Thyroid gland (tissue), 4 donors: ENCODE measurements at regions not wholly inside any gene's neighbourhood (a gene's known extent, or its start where the extent isn't known, plus 50 kb on each side); places are given as distances from the start of the nearest gene placed in this dataset.

Source experiments
- DNase-seq, 2 donors: peaks; one replicate each; pipeline ENCODE4 v3.0.0-alpha.2; 2019
- H3K27ac ChIP-seq, 3 donors: fragments of 200-600 bp; sonication (generic); 1 replicate in 2 of 3; 2 replicates in 1 of 3; pipeline ENCODE4 v1.5.1; 2016 to 2019; ENCODE audit warnings: mild to moderate bottlenecking in 1 of 3, moderate library complexity in 1 of 3
- H3K27me3 ChIP-seq: fragments of 200-600 bp; sonication (generic); one replicate; pipeline ENCODE4 v1.5.1; 2019
- H3K36me3 ChIP-seq, 2 donors: fragments of 200-600 bp; sonication (generic); one replicate each; pipeline ENCODE4 v1.5.1; 2016 to 2019
- H3K4me1 ChIP-seq, 2 donors: fragments of 200-600 bp; sonication (generic); one replicate each; pipeline ENCODE4 v1.5.1; 2017 to 2019
- H3K4me3 ChIP-seq, 3 donors: fragments of 200-600 bp; sonication (generic); replicated peaks in 1 of 3; 1 replicate in 2 of 3; 2 replicates in 1 of 3; pipeline ENCODE4 v1.5.1; 2016; ENCODE audit warnings: mild to moderate bottlenecking in 1 of 3
- H3K9me3 ChIP-seq: fragments of 200-600 bp; sonication (generic); one replicate; pipeline ENCODE4 v1.5.1; 2017
- CTCF ChIP-seq, 6 experiments: fragments of 200-600 bp in 3 of 6; fragments of 450-650 bp in 3 of 6; sonication (generic) in 3 of 6; IDR thresholded peaks; one replicate each; pipeline ENCODE4 v1.5.1; 2016 to 2019; ENCODE audit warnings: antibody characterized with exemption in 6 of 6, mild to moderate bottlenecking in 2 of 6, inconsistent platforms in 1 of 6, moderate library complexity in 1 of 6
- POLR2A ChIP-seq, 2 donors: fragments of 450-650 bp; IDR thresholded peaks; one replicate each; pipeline ENCODE4 v1.6.1; 2017; ENCODE audit warnings: antibody characterized with exemption in 2 of 2, mild to moderate bottlenecking in 2 of 2, moderate library complexity in 1 of 2
- WGBS, 2 donors: methylation state at CpG; one replicate each; pipeline ENCODE4 v1.1.5; 2017; 5-methylcytosine and 5-hydroxymethylcytosine counted together
- intact Hi-C: fragments of 100-400 bp; cut with DNase I; formaldehyde crosslinking; loops from one replicate; pipeline ENCODE4 v1.15.1; 2023

DNA sequence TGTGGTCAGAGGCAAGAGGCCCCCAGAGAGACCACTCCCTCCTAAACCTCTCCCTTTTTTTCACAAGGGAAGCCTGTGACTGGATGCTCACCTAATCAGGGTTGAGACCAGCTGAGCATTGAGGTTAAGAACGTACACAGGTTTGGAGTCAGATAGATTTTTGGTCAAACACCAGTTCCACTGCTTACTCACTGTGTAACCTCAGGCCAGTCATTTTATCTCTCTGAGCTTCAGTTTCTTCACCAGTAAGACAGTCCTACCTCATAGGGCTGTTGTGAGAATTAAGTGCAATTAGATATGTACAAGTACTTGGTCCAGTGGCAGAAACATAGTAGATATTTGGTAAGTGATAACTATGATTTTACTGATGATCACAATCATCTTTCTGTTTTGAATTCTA lies 256.8 kb downstream of the CDK5RAP2 start:
- TF ChIP-seq POLR2A (IDR thresholded peaks at IDR 0.05) (no peak), CTCF (IDR thresholded peaks at IDR 0.05) (no peak)
- 79 to 95% methylated on average over 1 of the region's 1 CpG for WGBS, 2 donors
- no peaks in the 10 kb centered on the region for H3K4me1 ChIP-seq
- no peaks in the 10 kb centered on the region for H3K36me3 ChIP-seq
- H3K27ac ChIP-seq: no peak overlapping the region
- H3K27me3 ChIP-seq: no peaks in the 10 kb centered on the region
- no peaks in the 10 kb centered on the region for H3K9me3 ChIP-seq
- DNase-seq: no peak
- H3K4me3 ChIP-seq: no peak overlapping the region
- intact Hi-C loops: no loop called here

DNA sequence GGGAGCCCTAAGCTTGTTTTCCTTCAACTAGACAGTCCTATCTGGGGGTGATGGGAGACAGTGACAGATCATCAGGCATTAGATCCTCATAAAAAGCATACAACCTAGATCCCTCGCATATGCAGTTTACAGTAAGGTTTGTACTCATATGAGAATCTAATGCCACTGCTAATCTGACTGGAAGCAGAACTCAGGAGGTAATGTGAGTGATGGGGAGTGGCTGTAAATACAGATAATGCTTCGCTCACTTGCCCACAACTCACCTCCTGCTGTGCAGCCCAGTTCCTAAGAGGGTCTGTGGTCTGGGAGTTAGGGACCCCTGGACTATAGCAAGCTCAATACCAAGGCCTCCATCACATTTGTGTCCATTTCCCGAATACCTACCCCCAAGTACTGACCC lies 260.5 kb downstream of the CDK5RAP2 start:
- TF ChIP-seq CTCF (IDR thresholded peaks at IDR 0.05) (no peak), POLR2A (IDR thresholded peaks at IDR 0.05) (no peak)
- Histone ChIP-seq H3K27me3 (no peaks in the 10 kb centered on the region), H3K4me3 (no peak overlapping the region), H3K27ac (no peak overlapping the region), H3K36me3 (no peaks in the 10 kb centered on the region), H3K4me1 (no peaks in the 10 kb centered on the region), H3K9me3 (no peaks in the 10 kb centered on the region)
- intact Hi-C loops: no loop called here
- WGBS, 2 donors: 81 to 85% methylated on average over 3 of the region's 3 CpGs
- no peak for DNase-seq

- TF ChIP-seq CTCF (IDR thresholded peaks at IDR 0.05) (no peak), POLR2A (IDR thresholded peaks at IDR 0.05) (no peak)
- no peaks in the 10 kb centered on the region for H3K4me1 ChIP-seq
- no peaks in the 10 kb centered on the region for H3K27me3 ChIP-seq
- H3K36me3 ChIP-seq: no peaks in the 10 kb centered on the region
- no peaks in the 10 kb centered on the region for H3K9me3 ChIP-seq
- 76 to 87% methylated on average over 3 of the region's 3 CpGs for WGBS, 2 donors
- H3K27ac ChIP-seq: no peak overlapping the region
- no peak overlapping the region for H3K4me3 ChIP-seq
- DNase-seq: no peak
- intact Hi-C loops: no loop called here
Observed at GRCh38 chr9:120315154-120315553, 264.8 kb downstream of the CDK5RAP2 start.

DNA sequence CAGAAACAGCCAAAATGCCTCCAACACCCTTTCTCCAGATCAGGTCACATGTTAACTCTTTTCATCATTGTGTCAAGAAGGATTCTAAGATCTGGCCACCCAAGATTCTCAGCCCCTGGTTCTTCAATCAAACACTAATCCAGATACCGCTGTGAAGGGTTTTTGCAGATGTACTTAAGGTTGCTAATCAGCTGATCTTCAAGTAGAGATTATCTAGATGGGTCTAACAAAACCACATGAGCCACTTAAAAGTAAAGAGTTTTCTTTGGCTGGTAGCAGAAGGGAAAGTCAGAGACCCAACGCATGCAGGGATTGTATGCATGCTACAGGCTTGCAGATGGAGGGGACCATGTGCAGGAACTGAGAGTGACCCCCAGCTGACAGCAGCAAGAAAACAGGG lies 267.9 kb downstream of the CDK5RAP2 start:
- Histone ChIP-seq H3K9me3 (no peaks in the 10 kb centered on the region), H3K36me3 (no peaks in the 10 kb centered on the region), H3K4me3 (no peak overlapping the region), H3K4me1 (no peaks in the 10 kb centered on the region), H3K27me3 (no peaks in the 10 kb centered on the region), H3K27ac (no peak overlapping the region)
- intact Hi-C loops: no loop called here
- no peak for DNase-seq
- TF ChIP-seq POLR2A (IDR thresholded peaks at IDR 0.05): no peak
- TF ChIP-seq CTCF (IDR thresholded peaks at IDR 0.05): no peak
- 44 to 47% methylated on average over 2 of the region's 2 CpGs for WGBS, 2 donors

DNA sequence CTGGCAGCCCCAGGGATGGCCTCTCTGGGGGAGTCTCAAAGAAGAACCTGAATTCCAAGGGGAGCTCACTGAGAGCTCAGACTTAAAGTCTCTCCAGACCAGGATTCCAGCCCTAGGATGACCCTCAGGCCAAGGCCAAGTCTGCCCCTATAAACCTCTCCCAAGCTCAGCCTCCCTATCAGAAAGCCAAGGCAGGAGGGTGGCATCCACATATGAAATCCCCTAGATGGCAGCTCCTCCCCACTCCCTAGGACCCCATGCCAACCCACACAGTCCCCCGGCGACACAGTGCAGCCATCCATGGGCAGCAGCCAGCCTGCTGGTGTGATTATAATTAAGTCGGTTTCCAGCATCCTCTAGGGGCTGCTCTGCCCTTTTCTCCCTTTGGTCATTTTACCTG lies 269.9 kb downstream of the CDK5RAP2 start:
- TF ChIP-seq POLR2A (IDR thresholded peaks at IDR 0.05) (no peak), CTCF (IDR thresholded peaks at IDR 0.05) (no peak)
- Histone ChIP-seq H3K36me3 (no peaks in the 10 kb centered on the region), H3K4me1 (no peaks in the 10 kb centered on the region), H3K27me3 (no peaks in the 10 kb centered on the region), H3K9me3 (no peaks in the 10 kb centered on the region), H3K27ac (no peak overlapping the region), H3K4me3 (no peak overlapping the region)
- intact Hi-C loops: no loop called here
- 71 to 78% methylated on average over 3 of the region's 3 CpGs for WGBS, 2 donors
- no peak for DNase-seq
